AML-193 (cell line): ENCODE measurements at regions not wholly inside any gene's neighbourhood (a gene's known extent, or its start where the extent isn't known, plus 50 kb on each side); places are given as distances from the start of the nearest gene placed in this dataset.

Experiments used
- DNase-seq, 2 experiments: peaks; one replicate each; lab custom pipeline; 2025; lab: John Stamatoyannopoulos, UW

DNA sequence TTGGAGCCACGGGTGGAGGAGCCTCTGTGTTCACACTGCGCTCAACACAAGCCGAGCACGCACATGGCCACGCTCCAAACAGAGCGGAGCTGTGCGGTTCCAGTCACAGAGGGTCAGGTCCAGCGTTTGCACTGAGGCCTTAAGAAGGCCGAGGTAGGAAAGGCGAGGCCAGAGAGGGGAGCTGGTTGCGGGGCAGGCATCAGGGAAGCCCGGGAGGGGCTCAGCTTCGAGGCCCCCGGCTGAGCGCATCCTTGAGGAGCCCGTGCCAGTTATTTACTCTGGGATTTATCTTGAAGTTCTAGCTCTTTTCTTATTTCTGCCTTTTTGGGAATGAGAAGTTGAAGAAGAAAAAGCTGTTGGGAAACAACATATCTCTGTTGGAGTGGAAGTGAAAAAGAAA is 140.8 kb downstream of the IRX1 start:
- no peak for DNase-seq

DNA sequence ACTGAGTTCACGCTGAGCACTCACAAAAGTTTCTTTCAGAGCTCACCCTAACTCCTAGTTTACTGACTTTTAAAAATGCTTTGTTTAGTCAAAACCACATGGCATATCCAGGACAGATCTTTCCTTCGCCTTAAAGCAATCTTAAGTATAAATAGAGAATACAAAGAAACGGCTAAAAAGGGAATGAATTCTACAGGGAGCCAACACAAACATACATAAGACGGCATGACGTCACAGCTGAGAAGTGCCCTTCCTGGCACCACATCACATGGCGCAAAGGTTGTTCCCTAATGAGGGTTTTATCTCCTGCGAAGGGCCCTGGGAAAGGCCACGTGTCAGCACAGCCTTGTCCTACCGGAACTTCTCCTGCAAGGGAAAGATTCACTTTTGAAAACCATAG is 141.3 kb downstream of the IRX1 start:
- no peak for DNase-seq

DNA sequence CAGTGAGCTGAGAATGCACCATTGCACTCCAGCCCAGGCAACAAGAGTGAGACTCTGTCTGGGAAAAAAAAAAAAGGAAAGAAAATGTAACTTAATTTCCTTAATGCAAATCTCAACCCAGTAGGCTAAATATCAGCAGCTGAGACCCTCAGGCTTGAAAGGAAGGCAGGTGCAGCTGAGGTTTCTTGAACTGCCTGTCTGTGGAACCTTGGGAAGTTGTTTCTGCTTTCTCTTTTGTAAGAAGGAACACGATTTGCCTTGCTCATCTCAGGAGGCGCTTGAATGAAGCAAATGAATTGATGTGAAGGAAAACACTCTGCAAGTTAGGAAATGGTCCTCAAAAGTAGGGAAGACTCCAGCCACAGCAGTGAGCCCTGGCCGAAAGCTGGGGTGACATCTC is 143.3 kb downstream of the IRX1 start:
- DNase-seq = no peak

DNA sequence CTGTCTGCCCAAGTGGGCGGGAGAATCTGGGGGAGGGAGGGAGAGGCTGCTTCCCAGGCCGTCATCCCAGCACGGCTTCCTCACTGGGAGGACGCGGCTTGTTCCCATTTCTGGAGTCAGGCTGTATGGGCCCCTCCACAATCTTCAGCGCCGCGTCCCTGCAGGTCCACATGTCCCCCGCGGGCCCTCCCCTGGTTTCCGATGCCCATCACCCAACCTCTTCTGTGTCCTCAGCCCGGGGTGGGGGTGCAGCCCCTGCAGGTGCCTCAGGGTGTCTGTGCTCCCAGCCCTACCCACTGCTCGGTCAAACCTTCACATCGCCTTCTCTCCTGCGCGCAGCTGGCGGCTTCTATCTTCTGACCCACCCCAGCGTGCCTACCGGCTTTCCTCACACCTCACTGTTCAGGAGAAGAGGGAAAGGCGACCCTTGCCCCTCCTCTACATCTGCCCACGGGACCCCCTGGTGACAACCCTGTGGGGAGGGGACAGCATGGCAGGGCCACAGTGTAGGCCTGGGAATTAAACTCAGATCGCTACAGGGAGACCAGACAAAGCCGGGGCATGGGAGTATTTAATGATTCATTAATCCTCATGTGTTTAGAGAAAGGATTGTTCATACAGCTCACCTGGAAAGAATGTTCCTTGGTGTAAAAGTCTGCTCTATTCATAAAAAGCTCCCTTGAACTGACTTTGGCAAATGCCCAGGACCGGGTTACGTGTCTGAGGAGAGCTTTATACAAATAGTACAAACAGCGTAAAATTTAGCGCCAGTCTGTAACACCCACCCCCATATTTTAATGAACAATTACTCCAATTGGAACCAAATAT is 145.1 kb downstream of the IRX1 start:
- DNase-seq = no peak

DNA sequence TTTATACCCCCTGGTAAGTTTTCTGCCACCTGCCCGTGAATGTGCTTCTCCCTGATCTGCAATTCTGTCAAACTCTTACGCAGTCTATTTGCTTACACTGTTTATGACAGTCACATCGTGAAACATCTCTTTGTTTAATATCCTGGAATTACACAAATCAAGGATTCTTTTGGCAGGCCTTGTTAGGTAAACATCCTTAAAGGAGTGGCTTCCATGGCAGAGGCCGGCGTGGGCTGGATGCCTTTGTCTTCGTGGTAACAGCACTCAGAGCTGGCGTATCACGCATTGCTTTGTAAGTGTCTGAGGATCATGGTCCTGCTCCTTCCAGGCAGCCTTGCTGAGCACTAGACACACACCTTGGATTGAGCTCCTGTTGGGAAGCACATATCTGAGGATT is 145.7 kb downstream of the IRX1 start:
- DNase-seq = no peak

DNA sequence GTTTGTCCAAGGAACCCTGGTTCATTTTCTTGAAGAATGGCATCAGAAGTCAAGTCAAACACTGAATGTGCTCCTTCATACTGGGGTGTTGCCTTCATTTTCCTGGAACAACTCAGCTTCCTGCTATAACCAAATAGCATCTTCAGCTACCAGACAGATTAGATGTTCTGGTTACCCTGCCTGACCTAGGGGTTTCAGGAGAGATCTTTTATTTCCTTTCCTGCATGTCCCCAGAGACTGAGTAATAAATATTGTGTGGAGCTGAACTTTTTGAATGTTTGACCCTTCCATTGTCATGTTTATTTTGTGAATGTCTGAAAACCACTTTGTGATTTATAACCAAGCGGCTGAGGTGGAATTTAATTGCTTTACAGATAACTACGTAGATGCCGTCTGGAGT is 147.1 kb downstream of the IRX1 start:
- DNase-seq = no peak

GRCh38 chr5:3751846-3752245 is 156.2 kb downstream of the IRX1 start:
- DNase-seq = no peak

DNA sequence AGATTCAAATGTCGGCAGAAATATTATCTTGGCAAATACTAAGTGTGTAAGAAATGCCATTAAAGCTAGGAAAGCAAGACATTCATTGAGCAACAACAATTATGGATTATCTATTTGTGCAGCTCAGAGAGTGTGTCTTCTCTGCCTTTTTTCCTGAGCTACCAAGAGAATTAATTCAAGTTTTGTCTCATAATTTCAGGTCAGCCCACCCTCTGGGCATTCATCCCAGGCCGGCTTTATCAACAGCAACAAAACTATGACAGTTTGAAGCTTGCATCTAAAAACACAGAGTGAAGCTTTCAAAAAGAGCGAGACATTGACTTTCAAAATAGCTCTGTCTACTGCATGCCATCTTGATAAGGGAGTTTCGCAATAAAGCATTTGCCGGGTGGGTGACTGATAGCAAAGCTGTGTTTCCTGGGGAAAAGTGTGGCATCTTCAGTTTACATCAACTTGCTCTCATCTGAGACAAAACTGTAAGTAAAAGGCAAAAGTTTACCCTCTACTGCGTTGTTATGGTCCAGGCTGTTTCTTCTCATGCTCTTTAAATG is 182.4 kb downstream of the IRX1 start:
- DNase-seq = no peak

GRCh38 chr5:3778945-3779344 is 183.3 kb downstream of the IRX1 start:
- DNase-seq = no peak

DNA sequence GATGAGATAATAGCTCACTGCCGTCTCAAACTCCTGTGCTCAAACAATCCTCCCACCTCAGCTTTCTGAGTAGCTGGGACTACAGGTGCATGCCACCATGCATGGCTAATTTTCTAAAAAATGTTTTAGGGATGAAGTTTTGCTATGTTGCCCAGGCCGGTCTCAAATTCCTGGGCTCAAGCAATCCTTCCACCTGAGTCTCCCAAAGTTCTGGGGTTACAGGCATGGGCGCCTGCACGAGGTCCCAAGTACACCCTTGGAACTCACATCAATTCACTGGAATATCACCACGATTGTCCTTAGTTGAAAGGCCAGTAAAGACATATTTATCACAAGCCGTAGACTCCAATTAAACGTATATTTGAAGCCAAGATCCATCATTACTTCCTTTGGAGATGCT is 184.6 kb downstream of the IRX1 start:
- no peak for DNase-seq

GRCh38 chr5:3780907-3781306 is 185.3 kb downstream of the IRX1 start:
- DNase-seq = no peak

- no peak for DNase-seq
These were observed 189.2 kb downstream of the IRX1 start for GRCh38 chr5:3784854-3785253.

DNA sequence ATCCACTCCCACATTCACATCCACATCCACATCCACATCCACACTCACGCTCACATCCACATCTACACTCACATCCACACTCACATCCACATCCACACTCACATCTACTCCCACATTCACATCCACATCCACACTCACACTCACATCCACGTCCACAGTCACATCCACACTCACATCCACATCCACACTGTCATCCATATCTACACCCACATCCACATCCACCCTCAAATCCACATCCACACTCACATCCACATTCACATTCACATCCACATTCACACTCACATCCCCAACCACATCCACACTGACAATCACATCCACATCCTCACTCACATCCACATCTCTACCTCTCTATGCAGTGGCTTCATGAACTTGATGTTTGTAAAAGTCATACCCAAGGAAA is 190.5 kb downstream of the IRX1 start:
- DNase-seq = no peak

DNA sequence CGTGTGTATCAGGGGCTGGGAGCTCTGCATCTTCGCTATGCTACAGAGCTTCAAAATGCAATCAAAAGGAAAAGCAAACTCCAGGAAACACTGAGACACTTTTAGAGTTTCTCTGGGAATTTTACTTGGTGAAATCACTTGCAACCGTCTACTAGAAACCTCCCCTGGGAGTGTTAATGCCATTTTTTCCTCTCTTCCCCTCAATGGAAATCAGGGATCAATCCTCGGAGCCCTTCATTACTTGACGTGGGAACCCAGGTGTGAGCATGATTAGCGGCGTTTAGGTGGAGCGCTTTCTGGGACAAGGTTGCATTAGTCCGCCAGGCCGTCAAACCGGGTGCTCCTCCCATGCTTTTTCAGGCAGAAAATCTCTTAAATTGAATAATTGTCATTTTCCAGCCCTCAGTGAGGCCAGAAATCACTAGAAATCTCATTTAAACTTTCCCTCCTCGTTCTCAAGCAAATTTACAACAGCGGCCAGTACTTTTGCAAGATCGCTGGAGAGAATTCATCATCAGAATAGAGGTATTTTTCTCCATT is 191.3 kb downstream of the IRX1 start:
- no peak for DNase-seq

DNA sequence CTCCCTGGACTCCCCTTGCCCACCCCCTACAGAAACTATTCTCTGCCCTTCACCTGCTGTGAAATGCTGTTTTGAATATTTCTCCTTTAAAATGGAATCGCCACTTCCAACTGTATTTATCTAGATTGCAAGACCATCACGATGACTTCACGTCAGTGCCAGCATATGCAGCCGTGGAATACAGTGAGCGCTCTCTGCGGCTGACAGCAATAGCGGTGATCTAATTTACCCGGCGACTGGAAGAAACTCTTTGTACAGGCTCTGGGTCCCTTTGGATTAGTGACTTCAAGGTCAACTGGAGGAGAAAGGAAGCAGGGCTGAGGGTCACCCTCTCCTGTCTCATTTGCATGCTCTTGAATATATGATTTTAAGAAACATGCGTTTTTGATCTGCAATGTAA is 192.0 kb downstream of the IRX1 start:
- no peak for DNase-seq

DNA sequence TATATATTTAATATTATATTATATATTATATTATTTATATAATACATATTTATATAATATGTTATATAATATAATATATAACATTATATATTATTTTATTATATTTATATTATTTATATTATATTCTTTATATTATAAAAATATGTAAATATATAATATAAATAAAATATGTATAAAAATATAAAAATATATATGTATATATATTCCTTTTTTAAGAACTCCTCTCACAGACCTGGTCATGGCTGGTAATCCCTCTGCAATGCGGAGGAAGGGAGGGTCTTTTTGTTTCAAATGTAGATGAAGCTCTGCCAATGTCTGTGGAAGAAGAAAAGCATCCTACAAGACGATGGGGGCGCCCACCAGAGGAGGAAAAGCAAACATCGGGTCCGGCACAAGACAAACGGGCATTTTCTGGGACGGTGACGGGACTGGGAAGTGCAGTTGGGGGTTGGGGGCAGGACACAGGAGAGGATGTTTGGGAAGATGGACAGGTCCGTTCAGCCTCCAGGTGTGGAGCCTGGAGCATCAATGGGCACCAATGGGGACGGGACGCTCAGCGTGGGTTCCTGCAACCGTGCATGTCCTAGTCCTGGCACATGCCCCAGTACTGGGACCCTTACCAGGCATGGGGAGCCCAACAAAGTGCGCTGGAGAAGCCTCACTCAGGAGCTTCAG is 194.0 kb downstream of the IRX1 start:
- no peak for DNase-seq

DNA sequence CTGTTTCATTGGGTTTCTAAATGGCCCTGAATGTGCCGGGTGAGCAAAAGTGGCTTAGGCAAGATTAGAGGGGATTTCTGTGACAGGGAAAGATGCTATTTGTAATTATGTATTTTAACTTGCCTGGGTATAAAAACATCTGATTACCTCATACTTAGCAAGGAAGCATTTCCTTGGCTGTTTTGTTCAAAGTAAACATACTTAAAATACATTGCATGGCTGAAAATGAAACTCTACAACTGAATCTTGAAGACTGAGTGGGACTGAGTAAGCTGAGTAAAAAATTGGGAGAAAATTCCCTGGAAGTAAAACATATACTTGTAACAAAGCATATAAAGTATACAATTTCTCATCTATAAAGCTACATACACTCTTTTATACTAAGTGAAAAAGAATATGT is 197.5 kb downstream of the IRX1 start:
- no peak for DNase-seq

DNA sequence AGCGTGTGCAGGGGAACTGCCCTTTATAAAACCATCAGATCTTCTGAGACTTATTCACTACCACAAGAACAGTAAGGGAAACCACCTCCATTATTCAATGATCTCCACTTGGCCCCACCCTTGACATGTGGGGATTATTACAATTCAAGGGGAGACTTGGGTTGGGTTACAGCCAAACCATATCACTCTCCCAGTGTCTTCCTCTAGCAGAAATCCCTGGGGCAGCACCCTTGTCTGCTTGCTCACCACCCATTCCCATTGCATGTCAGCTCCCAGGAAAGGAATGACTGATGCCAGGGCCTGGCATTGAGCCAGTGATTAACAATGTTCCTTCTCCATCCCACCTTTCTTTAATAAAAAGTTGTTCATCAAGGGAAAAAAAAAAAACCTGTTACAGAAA is 199.0 kb downstream of the IRX1 start:
- no peak for DNase-seq

DNA sequence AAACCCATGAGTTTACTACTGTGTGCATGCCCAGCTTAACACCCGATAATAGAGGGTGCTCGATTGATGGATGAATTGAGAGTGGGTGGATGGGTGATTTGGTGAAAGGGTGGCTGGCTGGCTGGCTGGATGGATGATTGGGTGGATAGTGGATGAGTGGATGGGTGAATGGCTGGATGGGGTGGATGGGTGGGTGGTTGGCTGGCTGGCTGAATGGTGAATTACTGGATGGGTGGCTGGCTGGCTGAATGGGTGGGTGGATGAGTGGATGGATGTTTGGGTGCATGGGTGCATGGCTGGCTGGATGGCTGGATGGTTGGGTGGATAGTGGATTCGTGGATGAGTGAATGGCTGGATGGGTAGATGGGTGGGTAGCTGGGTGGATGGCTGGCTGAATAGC is 201.1 kb downstream of the IRX1 start:
- no peak for DNase-seq

- no peak for DNase-seq
These were observed 206.3 kb downstream of the IRX1 start for GRCh38 chr5:3801967-3802366.

DNA sequence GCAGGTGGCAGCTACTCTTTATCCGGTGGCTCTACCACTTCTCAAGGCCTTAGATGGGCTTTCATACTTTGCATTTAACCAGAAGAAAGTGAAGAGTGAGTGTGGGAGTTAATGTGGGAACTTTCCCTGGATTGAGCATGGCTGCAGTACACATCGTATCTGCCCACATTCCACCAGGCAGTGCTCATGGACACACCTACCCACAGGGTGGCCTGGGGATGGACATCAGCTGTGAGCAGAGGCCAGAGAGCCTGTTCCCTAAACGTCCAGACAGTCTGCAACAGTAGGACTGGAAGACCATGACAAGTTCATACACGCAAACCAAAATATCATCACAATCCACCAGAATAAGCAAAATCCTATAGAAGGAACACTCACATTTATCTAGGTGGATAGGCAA is 213.8 kb downstream of the IRX1 start:
- DNase-seq = no peak

GRCh38 chr5:3811116-3811515 is 215.5 kb downstream of the IRX1 start:
- DNase-seq = no peak

DNA sequence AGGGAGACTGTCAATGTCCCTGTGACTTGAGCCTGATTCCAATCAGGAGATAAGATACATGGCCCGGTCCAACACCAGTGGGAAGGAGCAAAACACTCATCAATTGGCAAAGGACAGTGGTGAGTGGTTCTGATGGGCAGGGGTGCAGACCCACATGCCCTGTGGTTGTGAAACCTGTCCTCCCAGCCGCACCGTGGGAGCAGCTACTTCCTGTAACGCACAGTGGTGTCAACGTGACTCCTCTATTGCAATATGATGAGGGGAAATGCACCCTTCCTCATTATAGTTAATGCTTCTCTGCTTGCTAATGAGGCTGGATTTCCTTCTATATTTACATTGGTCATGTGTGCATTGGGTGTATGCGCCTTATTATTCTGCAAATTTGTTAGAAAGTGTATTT is 223.0 kb downstream of the IRX1 start:
- DNase-seq = no peak
